PC-3 (cell line): ENCODE measurements at regions not wholly inside any gene's neighbourhood (a gene's known extent, or its start where the extent isn't known, plus 50 kb on each side); places are given as distances from the start of the nearest gene placed in this dataset.

ENCODE experiments used
- ATAC-seq: fragments of 200-7000 bp; cut with Tn5 transposase; 2 replicates; pipeline ENCODE4 v1.9.1; 2020; ENCODE audit warnings: mild to moderate bottlenecking, moderate library complexity
- BruUV-seq: library from RNA; stranded (reverse); fragments of 400-500 nt; replicated peaks from 2 replicates; lab custom pipeline; 2021; lab: Mats Ljungman, UMichigan
- CTCF ChIA-PET: fragments of 300-600 bp; sonication (Branson Sonifier 250); formaldehyde crosslinking; loops from one replicate; lab custom pipeline; 2022; ENCODE audit warnings: antibody characterized with exemption; lab: Charles Lee
- POLR2A ChIA-PET: fragments of 300-600 bp; sonication (Branson Sonifier 250); formaldehyde crosslinking; loops from one replicate; lab custom pipeline; 2022; ENCODE audit warnings: antibody characterized with exemption; ENCODE audit not compliant: unreplicated experiment; lab: Charles Lee
- DNase-seq: peaks from one replicate; pipeline ENCODE4 v3.0.0-alpha.2; 2015
- H2AFZ ChIP-seq: fragments of 300-600 bp; sonication (generic); 2 replicates; pipeline ENCODE4 v1.6.0; 2016; ENCODE audit warnings: antibody characterized with exemption, low read length
- H3F3A ChIP-seq: fragments of 300-600 bp; sonication (generic); one replicate; pipeline ENCODE4 v1.6.0; 2017; ENCODE audit warnings: antibody characterized with exemption, low read length, control low read depth, mild to moderate bottlenecking; ENCODE audit not compliant: unreplicated experiment
- H3K27ac ChIP-seq: fragments of 300-600 bp; sonication (generic); 2 replicates; pipeline ENCODE4 v1.5.1; 2016; ENCODE audit warnings: mild to moderate bottlenecking, low read length
- H3K27me3 ChIP-seq: fragments of 300-600 bp; sonication (generic); 2 replicates; pipeline ENCODE4 v1.6.1; 2016; ENCODE audit warnings: low read length, mixed read lengths
- H3K36me3 ChIP-seq: fragments of 300-600 bp; sonication (generic); 2 replicates; pipeline ENCODE4 v1.6.1; 2016; ENCODE audit warnings: low read depth, mixed run types, low read length, mixed read lengths
- H3K4me1 ChIP-seq: fragments of 300-600 bp; sonication (generic); 2 replicates; pipeline ENCODE4 v1.5.1; 2016; ENCODE audit warnings: low read length; ENCODE audit not compliant: insufficient read depth
- H3K4me2 ChIP-seq: fragments of 300-600 bp; sonication (generic); 2 replicates; pipeline ENCODE4 v1.6.0; 2016; ENCODE audit warnings: low read length
- H3K4me3 ChIP-seq: fragments of 300-600 bp; sonication (generic); 2 replicates; pipeline ENCODE4 v1.5.1; 2016; ENCODE audit warnings: mild to moderate bottlenecking, low read length, mixed read lengths
- H3K79me2 ChIP-seq: fragments of 300-600 bp; sonication (generic); 2 replicates; pipeline ENCODE4 v1.6.1; 2017; ENCODE audit warnings: low read length, mixed read lengths
- H3K9ac ChIP-seq: fragments of 300-600 bp; sonication (generic); 2 replicates; pipeline ENCODE4 v1.6.0; 2016; ENCODE audit warnings: mild to moderate bottlenecking, low read length
- H3K9me2 ChIP-seq: fragments of 300-600 bp; sonication (generic); replicated peaks from 2 replicates; pipeline ENCODE4 v1.6.1; 2016; ENCODE audit warnings: mixed run types, low read length, mixed read lengths
- H3K9me3 ChIP-seq: fragments of 300-600 bp; sonication (generic); 2 replicates; pipeline ENCODE4 v1.6.1; 2016; ENCODE audit warnings: low read length, mixed read lengths
- H4K20me1 ChIP-seq: fragments of 300-600 bp; sonication (generic); 2 replicates; pipeline ENCODE4 v1.6.1; 2016; ENCODE audit warnings: low read length, mixed read lengths
- EZH2 ChIP-seq: fragments of 300-600 bp; sonication (generic); IDR thresholded peaks from one replicate; pipeline ENCODE4 v1.6.1; 2017; ENCODE audit warnings: antibody characterized with exemption, mild to moderate bottlenecking, low read length; ENCODE audit not compliant: unreplicated experiment
- EZH2phosphoT487 ChIP-seq: fragments of 300-600 bp; sonication (generic); IDR thresholded peaks from 2 replicates; pipeline ENCODE4 v1.6.1; 2018; ENCODE audit warnings: mild to moderate bottlenecking, antibody characterized with exemption, low read length, borderline replicate concordance
- intact Hi-C: fragments of 100-400 bp; cut with micrococcal nuclease; formaldehyde crosslinking; loops from 2 replicates; pipeline ENCODE4 v1.9.0; 2023
- TF ChIP-seq, protein P1 (sequence below): fragments of 300-600 bp; sonication (generic); conservative IDR thresholded peaks from 2 replicates; pipeline ENCODE4 v1.5.1; 2017; ENCODE audit warnings: antibody characterized with exemption, low read depth, mild to moderate bottlenecking, low read length

DNA sequence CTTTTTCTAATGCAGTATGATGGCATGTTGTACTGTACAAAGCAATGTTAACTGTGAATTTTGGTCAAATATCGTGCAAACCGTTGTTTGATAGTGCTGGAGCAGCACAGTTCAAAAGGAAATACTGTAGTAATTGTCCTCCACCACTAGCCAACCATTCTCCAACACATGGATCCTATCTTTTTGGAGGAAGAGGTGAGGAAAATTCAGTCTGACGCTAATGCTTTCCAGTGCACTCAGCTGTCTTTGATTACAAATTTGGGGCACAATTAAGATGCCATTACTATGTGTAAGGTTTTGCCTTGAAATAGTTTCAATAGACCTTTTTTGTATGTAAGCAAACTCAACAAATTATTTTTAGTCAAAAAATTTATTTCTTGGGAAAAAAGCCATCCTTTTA, 240.5 kb upstream of the CCDC179 start:
- no peaks in the 10 kb centered on the region for H3K4me1 ChIP-seq
- ATAC-seq (no peak), DNase-seq (no peak)
- H3K9ac ChIP-seq: no peak overlapping the region
- no peaks in the 10 kb centered on the region for H3K79me2 ChIP-seq
- no peaks in the 10 kb centered on the region for H3K9me2 ChIP-seq
- no peak for TF ChIP-seq EZH2
- no peak for TF ChIP-seq EZH2phosphoT487
- TF ChIP-seq, protein P1, sequence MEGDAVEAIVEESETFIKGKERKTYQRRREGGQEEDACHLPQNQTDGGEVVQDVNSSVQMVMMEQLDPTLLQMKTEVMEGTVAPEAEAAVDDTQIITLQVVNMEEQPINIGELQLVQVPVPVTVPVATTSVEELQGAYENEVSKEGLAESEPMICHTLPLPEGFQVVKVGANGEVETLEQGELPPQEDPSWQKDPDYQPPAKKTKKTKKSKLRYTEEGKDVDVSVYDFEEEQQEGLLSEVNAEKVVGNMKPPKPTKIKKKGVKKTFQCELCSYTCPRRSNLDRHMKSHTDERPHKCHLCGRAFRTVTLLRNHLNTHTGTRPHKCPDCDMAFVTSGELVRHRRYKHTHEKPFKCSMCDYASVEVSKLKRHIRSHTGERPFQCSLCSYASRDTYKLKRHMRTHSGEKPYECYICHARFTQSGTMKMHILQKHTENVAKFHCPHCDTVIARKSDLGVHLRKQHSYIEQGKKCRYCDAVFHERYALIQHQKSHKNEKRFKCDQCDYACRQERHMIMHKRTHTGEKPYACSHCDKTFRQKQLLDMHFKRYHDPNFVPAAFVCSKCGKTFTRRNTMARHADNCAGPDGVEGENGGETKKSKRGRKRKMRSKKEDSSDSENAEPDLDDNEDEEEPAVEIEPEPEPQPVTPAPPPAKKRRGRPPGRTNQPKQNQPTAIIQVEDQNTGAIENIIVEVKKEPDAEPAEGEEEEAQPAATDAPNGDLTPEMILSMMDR: no peak
- BruUV-seq: no TSS peak
- H3K27ac ChIP-seq: no peak overlapping the region
- H3K27me3 ChIP-seq: no peaks in the 10 kb centered on the region
- no peak overlapping the region for H2AFZ ChIP-seq
- H3K36me3 ChIP-seq: no peaks in the 10 kb centered on the region
- POLR2A ChIA-PET: no interaction called here
- no peaks in the 10 kb centered on the region for H4K20me1 ChIP-seq
- intact Hi-C loops: no loop called here
- H3K9me3 ChIP-seq: no peaks in the 10 kb centered on the region
- no peak overlapping the region for H3K4me3 ChIP-seq
- CTCF ChIA-PET: no interaction called here
- no peak overlapping the region for H3K4me2 ChIP-seq
- no peaks in the 10 kb centered on the region for H3F3A ChIP-seq

DNA sequence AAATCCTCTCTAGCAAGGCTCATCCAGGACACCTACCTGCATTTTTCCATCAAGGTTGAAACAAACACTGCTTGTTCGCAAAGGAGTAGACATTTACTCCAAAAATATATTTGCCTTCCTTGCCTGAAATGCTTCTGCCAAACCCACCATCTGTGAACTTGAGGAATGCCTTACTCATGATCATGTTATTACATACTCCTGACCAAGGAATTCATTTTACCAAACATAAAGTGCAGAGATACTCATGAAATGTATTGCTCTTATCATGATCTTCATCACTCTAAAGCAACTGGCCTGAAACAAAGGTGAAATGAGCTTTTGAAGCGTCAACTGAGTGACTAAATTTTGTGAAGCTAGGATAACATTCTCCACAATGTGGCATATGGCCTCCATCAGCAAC, 243.1 kb upstream of the CCDC179 start:
- intact Hi-C loops: no loop called here
- no peak overlapping the region for H3K4me2 ChIP-seq
- H3K9me3 ChIP-seq: no peaks in the 10 kb centered on the region
- no peaks in the 10 kb centered on the region for H3K9me2 ChIP-seq
- ChIA-PET CTCF (no interaction called here), POLR2A (no interaction called here)
- H3K36me3 ChIP-seq: no peaks in the 10 kb centered on the region
- no peaks in the 10 kb centered on the region for H3F3A ChIP-seq
- DNase-seq (no peak), ATAC-seq (no peak)
- H3K27ac ChIP-seq: no peak overlapping the region
- no peaks in the 10 kb centered on the region for H3K27me3 ChIP-seq
- no peaks in the 10 kb centered on the region for H4K20me1 ChIP-seq
- H3K4me1 ChIP-seq: no peaks in the 10 kb centered on the region
- no peak for TF ChIP-seq EZH2phosphoT487
- TF ChIP-seq EZH2: no peak
- TF ChIP-seq, protein P1: no peak
- H3K4me3 ChIP-seq: no peak overlapping the region
- no TSS peak for BruUV-seq
- no peak overlapping the region for H2AFZ ChIP-seq
- H3K9ac ChIP-seq: no peak overlapping the region
- H3K79me2 ChIP-seq: no peaks in the 10 kb centered on the region

DNA sequence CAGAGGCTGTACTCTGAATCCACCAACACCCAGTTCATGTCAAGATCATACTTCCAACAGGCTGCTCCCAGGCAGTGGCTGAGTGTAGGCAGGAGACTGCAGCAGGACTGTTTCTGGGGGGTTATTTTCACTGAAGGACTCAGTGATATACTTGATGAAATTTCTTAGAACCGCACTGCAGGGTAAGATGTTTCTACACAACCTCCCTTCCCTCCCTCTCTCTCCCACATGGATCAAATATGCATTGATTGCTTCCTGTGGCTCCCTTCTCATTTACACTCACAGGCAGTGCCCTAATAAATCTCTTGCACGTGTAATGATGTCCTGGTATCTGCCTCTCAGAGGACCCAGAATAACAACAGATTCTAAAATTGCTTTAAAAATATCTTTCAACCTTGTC, 251.3 kb upstream of the CCDC179 start:
- Histone ChIP-seq H3K27me3 (no peaks in the 10 kb centered on the region), H3K36me3 (no peaks in the 10 kb centered on the region; the same call in 1 of the 2 replicates), H3K4me2 (no peak overlapping the region), H3K9ac (no peak overlapping the region), H3K9me2 (no peaks in the 10 kb centered on the region), H3K79me2 (no peaks in the 10 kb centered on the region), H2AFZ (no peak overlapping the region), H3K4me3 (no peak overlapping the region), H3F3A (no peaks in the 10 kb centered on the region), H3K4me1 (peaks cover 13% of the 10 kb centered on the region; the same call in 1 of the 2 replicates), H4K20me1 (no peaks in the 10 kb centered on the region), H3K9me3 (no peaks in the 10 kb centered on the region), H3K27ac (no peak overlapping the region)
- POLR2A ChIA-PET: no interaction called here
- no TSS peak for BruUV-seq
- ATAC-seq (no peak), DNase-seq (no peak)
- TF ChIP-seq, protein P1: no peak
- TF ChIP-seq EZH2phosphoT487 (no peak), EZH2 (no peak)
- CTCF ChIA-PET: no interaction called here
- intact Hi-C loops: loop anchor here (5.0 to 10.0 kb wide), 3 partner anchors 189 to 1216 kb away; no protein-coding TSS in a partner anchor
